Left renal cortex interstitium (tissue), 4 donors: ENCODE measurements at regions not wholly inside any gene's neighbourhood (a gene's known extent, or its start where the extent isn't known, plus 50 kb on each side); places are given as distances from the start of the nearest gene placed in this dataset.
"Not testable (repeated sequence)": the region's sequence is repeated elsewhere in the genome, so short reads cannot be mapped to it uniquely, and the experiment has no call there.

Source experiments
- DNase-seq, 4 donors: peaks; one replicate each; pipeline ENCODE4 v3.0.0-alpha.2; 2013; ENCODE audit warnings: low read depth in 4 of 4, low spot score in 2 of 4, missing footprints in 1 of 4

GRCh38 chr13:80841414-80841813 lies 500.5 kb upstream of the SPRY2 start:
- no peak for DNase-seq

- DNase-seq = no peak
Measured at GRCh38 chr13:80840316-80840976, 499.5 kb upstream of the SPRY2 start.

GRCh38 chr13:80835902-80836301 lies 495.0 kb upstream of the SPRY2 start:
- no peak for DNase-seq

- DNase-seq = no peak
Measured at GRCh38 chr13:80830431-80830830, 489.5 kb upstream of the SPRY2 start.

- no peak for DNase-seq
Measured at GRCh38 chr13:80828759-80829158, 487.8 kb upstream of the SPRY2 start.

GRCh38 chr13:80825276-80825675 lies 484.4 kb upstream of the SPRY2 start:
- DNase-seq = no peak

GRCh38 chr13:80824229-80824628 lies 483.3 kb upstream of the SPRY2 start:
- no peak for DNase-seq

GRCh38 chr13:80823472-80823871 lies 482.5 kb upstream of the SPRY2 start:
- no peak for DNase-seq

GRCh38 chr13:80821466-80821865 lies 480.5 kb upstream of the SPRY2 start:
- no peak for DNase-seq

GRCh38 chr13:80817979-80818378 lies 477.1 kb upstream of the SPRY2 start:
- no peak for DNase-seq

GRCh38 chr13:80814541-80814940 lies 473.6 kb upstream of the SPRY2 start:
- no peak for DNase-seq

GRCh38 chr13:80810294-80810693 lies 469.4 kb upstream of the SPRY2 start:
- not testable (repeated sequence) for DNase-seq

GRCh38 chr13:80802946-80803345 lies 462.0 kb upstream of the SPRY2 start:
- DNase-seq = no peak

- DNase-seq = no peak
Measured at GRCh38 chr13:80798576-80799133, 457.7 kb upstream of the SPRY2 start.

- no peak for DNase-seq
Measured at GRCh38 chr13:80787604-80788003, 446.7 kb upstream of the SPRY2 start.

GRCh38 chr13:80783926-80784565 lies 443.1 kb upstream of the SPRY2 start:
- DNase-seq = peak in 2 of 4 donors; percentile 46 to 62

- no peak for DNase-seq
Measured at GRCh38 chr13:80782441-80782840, 441.5 kb upstream of the SPRY2 start.

GRCh38 chr13:80778297-80778696 lies 437.4 kb upstream of the SPRY2 start:
- no peak for DNase-seq

GRCh38 chr13:80757694-80758093 lies 416.8 kb upstream of the SPRY2 start:
- no peak for DNase-seq

- DNase-seq = no peak
Measured at GRCh38 chr13:80755910-80756309, 415.0 kb upstream of the SPRY2 start.

- no peak for DNase-seq
Measured at GRCh38 chr13:80754441-80754840, 413.5 kb upstream of the SPRY2 start.

- no peak for DNase-seq
Measured at GRCh38 chr13:80753866-80754265, 412.9 kb upstream of the SPRY2 start.
